ENCODE measurements at regions not wholly inside any gene's neighbourhood (a gene's known extent, or its start where the extent isn't known, plus 50 kb on each side); places are given as distances from the start of the nearest gene placed in this dataset.

- H3K4me1 ChIP-seq: no peaks in the 10 kb centered on the region
- H3K4me3 ChIP-seq: no peak overlapping the region
- DNase-seq (ENCODE audit: low spot score in 2 of 2): no peak
- no peaks in the 10 kb centered on the region for H3K36me3 ChIP-seq
- H3K27ac ChIP-seq: no peak overlapping the region
- H3K27me3 ChIP-seq: peaks cover 0 to 14% of the 10 kb centered on the region in 2 donors
- no peaks in the 10 kb centered on the region for H3K9me3 ChIP-seq
- TF ChIP-seq CTCF (IDR thresholded peaks at IDR 0.05): no peak
- no peak for TF ChIP-seq POLR2AphosphoS5 (IDR thresholded peaks at IDR 0.05)
- no peak for TF ChIP-seq POLR2A (IDR thresholded peaks at IDR 0.05)
- intact Hi-C loops (cut with DNase I; ENCODE audit: low total_unique reads): no loop called here
Measured at GRCh38 chr13:26895081-26895807, 134.7 kb upstream of the GPR12 start.

- no peaks in the 10 kb centered on the region for H3K9me3 ChIP-seq
- no peaks in the 10 kb centered on the region for H3K4me1 ChIP-seq
- H3K27ac ChIP-seq: no peak overlapping the region
- intact Hi-C loops (cut with DNase I; ENCODE audit: low total_unique reads): no loop called here
- no peaks in the 10 kb centered on the region for H3K36me3 ChIP-seq
- DNase-seq (ENCODE audit: low spot score in 2 of 2): no peak
- no peak for TF ChIP-seq POLR2A (IDR thresholded peaks at IDR 0.05)
- TF ChIP-seq POLR2AphosphoS5 (IDR thresholded peaks at IDR 0.05): no peak
- TF ChIP-seq CTCF (IDR thresholded peaks at IDR 0.05): no peak
- no peaks in the 10 kb centered on the region for H3K27me3 ChIP-seq
- no peak overlapping the region for H3K4me3 ChIP-seq
Measured at GRCh38 chr13:26888632-26889031, 128.0 kb upstream of the GPR12 start.

- H3K27ac ChIP-seq: no peak overlapping the region
- H3K4me1 ChIP-seq: no peaks in the 10 kb centered on the region
- no peaks in the 10 kb centered on the region for H3K36me3 ChIP-seq
- intact Hi-C loops (cut with DNase I; ENCODE audit: low total_unique reads): no loop called here
- H3K27me3 ChIP-seq: peaks cover 0 to 4% of the 10 kb centered on the region in 2 donors
- H3K9me3 ChIP-seq: no peaks in the 10 kb centered on the region
- no peak overlapping the region for H3K4me3 ChIP-seq
- DNase-seq (ENCODE audit: low spot score in 2 of 2): no peak
- TF ChIP-seq CTCF (IDR thresholded peaks at IDR 0.05): no peak
- TF ChIP-seq POLR2A (IDR thresholded peaks at IDR 0.05): no peak
- TF ChIP-seq POLR2AphosphoS5 (IDR thresholded peaks at IDR 0.05): no peak
Measured at GRCh38 chr13:26887594-26887993, 127.0 kb upstream of the GPR12 start.

- no peak for DNase-seq (ENCODE audit: low spot score in 2 of 2)
- Histone ChIP-seq H3K9me3 (no peaks in the 10 kb centered on the region), H3K36me3 (no peaks in the 10 kb centered on the region), H3K4me3 (no peak overlapping the region), H3K27ac (no peak overlapping the region), H3K4me1 (peaks cover 0 to 2% of the 10 kb centered on the region in 2 donors), H3K27me3 (peaks cover 0 to 4% of the 10 kb centered on the region in 2 donors)
- TF ChIP-seq POLR2A (IDR thresholded peaks at IDR 0.05) (no peak), POLR2AphosphoS5 (IDR thresholded peaks at IDR 0.05) (no peak), CTCF (IDR thresholded peaks at IDR 0.05) (no peak)
- intact Hi-C loops (cut with DNase I; ENCODE audit: low total_unique reads): no loop called here
Measured at GRCh38 chr13:26883613-26884257, 123.1 kb upstream of the GPR12 start.

- no peak for TF ChIP-seq CTCF (IDR thresholded peaks at IDR 0.05)
- TF ChIP-seq POLR2A (IDR thresholded peaks at IDR 0.05): no peak
- Histone ChIP-seq H3K9me3 (peaks cover 4 to 5% of the 10 kb centered on the region in 2 donors), H3K36me3 (no peaks in the 10 kb centered on the region), H3K4me1 (peaks cover 0 to 2% of the 10 kb centered on the region in 2 donors), H3K27ac (no peak overlapping the region), H3K4me3 (no peak overlapping the region), H3K27me3 (peaks cover 0 to 4% of the 10 kb centered on the region in 2 donors)
- no peak for DNase-seq (ENCODE audit: low spot score in 2 of 2)
- intact Hi-C loops (cut with DNase I; ENCODE audit: low total_unique reads): no loop called here
Measured at GRCh38 chr13:26882731-26883130, 122.1 kb upstream of the GPR12 start.

Data from breast epithelium (tissue), 4 donors.